Suprapubic skin (tissue), 4 donors: ENCODE measurements at regions not wholly inside any gene's neighbourhood (a gene's known extent, or its start where the extent isn't known, plus 50 kb on each side); places are given as distances from the start of the nearest gene placed in this dataset.

Source experiments
- CTCF ChIP-seq, 2 donors: fragments of 200-600 bp in 1 of 2; fragments of 450-650 bp in 1 of 2; sonication (generic) in 1 of 2; IDR thresholded peaks; one replicate each; pipeline ENCODE4 v1.5.1; 2016 to 2019; ENCODE audit warnings: antibody characterized with exemption in 2 of 2, mild to moderate bottlenecking in 1 of 2, moderate library complexity in 1 of 2
- EP300 ChIP-seq: sonication (generic); formaldehyde crosslinking; IDR thresholded peaks from one replicate; pipeline ENCODE4 v1.6.1; 2017; ENCODE audit warnings: antibody characterized with exemption
- POLR2A ChIP-seq, 2 donors: fragments of 450-650 bp; IDR thresholded peaks; one replicate each; pipeline ENCODE4 v1.6.1; 2017; ENCODE audit warnings: antibody characterized with exemption in 2 of 2, mild to moderate bottlenecking in 2 of 2, moderate library complexity in 2 of 2
- POLR2AphosphoS5 ChIP-seq, 3 donors: sonication (generic); formaldehyde crosslinking; IDR thresholded peaks; one replicate each; pipeline ENCODE4 v1.6.1; 2017; ENCODE audit warnings: antibody characterized with exemption in 3 of 3

GRCh38 chr3:34008191-34008590 is 209.8 kb downstream of the PDCD6IP start:
- TF ChIP-seq POLR2AphosphoS5 (IDR thresholded peaks at IDR 0.05): no peak
- TF ChIP-seq POLR2A (IDR thresholded peaks at IDR 0.05): no peak
- no peak for TF ChIP-seq CTCF (IDR thresholded peaks at IDR 0.05)
- no peak for TF ChIP-seq EP300
